Chondrocyte (in vitro differentiated cells): ENCODE measurements at regions not wholly inside any gene's neighbourhood (a gene's known extent, or its start where the extent isn't known, plus 50 kb on each side); places are given as distances from the start of the nearest gene placed in this dataset.

Experiments
- DNase-seq: peaks from one replicate; pipeline ENCODE4 v3.0.0; 2021; ENCODE audit warnings: mixed read lengths, low spot score
- H3K27ac Mint-ChIP-seq: one replicate; pipeline ENCODE4 v1.8.0; 2021; ENCODE audit warnings: mild to moderate bottlenecking, moderate library complexity, mixed read lengths; ENCODE audit not compliant: unreplicated experiment
- H3K27me3 Mint-ChIP-seq: 2 replicates; pipeline ENCODE4 v1.8.0; 2021; ENCODE audit warnings: low read depth, mixed read lengths
- H3K36me3 Mint-ChIP-seq: 2 replicates; pipeline ENCODE4 v1.8.0; 2021; ENCODE audit warnings: low read depth, mixed read lengths
- H3K4me1 Mint-ChIP-seq: 2 replicates; pipeline ENCODE4 v1.8.0; 2021; ENCODE audit warnings: low read depth, mild to moderate bottlenecking, mixed read lengths
- H3K4me3 Mint-ChIP-seq: one replicate; pipeline ENCODE4 v1.8.0; 2021; ENCODE audit warnings: mild to moderate bottlenecking, moderate library complexity, mixed read lengths; ENCODE audit not compliant: unreplicated experiment
- H3K9me3 Mint-ChIP-seq: 2 replicates; pipeline ENCODE4 v1.8.0; 2021; ENCODE audit warnings: low read depth, mixed read lengths
- TF ChIP-seq, protein P1 (sequence below): fragments of 200-600 bp; sonication (generic); IDR thresholded peaks from 2 replicates; pipeline ENCODE4 v1.5.0; 2021; ENCODE audit warnings: antibody characterized with exemption, mild to moderate bottlenecking, moderate library complexity

DNA sequence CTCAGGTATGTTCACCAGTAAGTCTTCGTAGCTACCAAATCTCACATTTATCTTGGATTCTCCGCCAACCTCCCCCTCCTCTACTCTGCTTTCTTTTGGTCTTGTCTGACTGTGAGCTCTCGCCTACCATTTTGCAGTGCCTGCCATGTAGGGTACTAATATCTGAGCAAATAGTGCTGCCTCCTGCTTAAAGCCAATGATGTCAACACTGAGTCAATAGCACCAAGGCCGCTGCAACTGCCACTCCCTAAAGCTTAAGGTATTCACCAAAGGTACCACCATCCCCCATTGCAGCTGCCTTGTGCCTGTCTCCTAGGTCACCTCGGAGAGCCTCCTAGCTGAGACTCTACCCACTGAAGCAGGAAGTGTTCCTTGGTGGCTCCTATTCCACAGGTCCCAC lies 114.8 kb upstream of the FUT8 start:
- H3K4me1 Mint-ChIP-seq, result no peaks in the 10 kb centered on the region
- no peak overlapping the region for H3K27ac Mint-ChIP-seq
- TF ChIP-seq, protein P1, sequence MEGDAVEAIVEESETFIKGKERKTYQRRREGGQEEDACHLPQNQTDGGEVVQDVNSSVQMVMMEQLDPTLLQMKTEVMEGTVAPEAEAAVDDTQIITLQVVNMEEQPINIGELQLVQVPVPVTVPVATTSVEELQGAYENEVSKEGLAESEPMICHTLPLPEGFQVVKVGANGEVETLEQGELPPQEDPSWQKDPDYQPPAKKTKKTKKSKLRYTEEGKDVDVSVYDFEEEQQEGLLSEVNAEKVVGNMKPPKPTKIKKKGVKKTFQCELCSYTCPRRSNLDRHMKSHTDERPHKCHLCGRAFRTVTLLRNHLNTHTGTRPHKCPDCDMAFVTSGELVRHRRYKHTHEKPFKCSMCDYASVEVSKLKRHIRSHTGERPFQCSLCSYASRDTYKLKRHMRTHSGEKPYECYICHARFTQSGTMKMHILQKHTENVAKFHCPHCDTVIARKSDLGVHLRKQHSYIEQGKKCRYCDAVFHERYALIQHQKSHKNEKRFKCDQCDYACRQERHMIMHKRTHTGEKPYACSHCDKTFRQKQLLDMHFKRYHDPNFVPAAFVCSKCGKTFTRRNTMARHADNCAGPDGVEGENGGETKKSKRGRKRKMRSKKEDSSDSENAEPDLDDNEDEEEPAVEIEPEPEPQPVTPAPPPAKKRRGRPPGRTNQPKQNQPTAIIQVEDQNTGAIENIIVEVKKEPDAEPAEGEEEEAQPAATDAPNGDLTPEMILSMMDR, result no peak
- no peaks in the 10 kb centered on the region for H3K9me3 Mint-ChIP-seq
- H3K27me3 Mint-ChIP-seq, result no peaks in the 10 kb centered on the region
- DNase-seq, result no peak
- H3K4me3 Mint-ChIP-seq, result no peak overlapping the region
- H3K36me3 Mint-ChIP-seq, result no peaks in the 10 kb centered on the region

GRCh38 chr14:65299826-65300225 lies 112.7 kb upstream of the FUT8 start:
- Mint-ChIP-seq H3K27ac (no peak overlapping the region), H3K4me3 (no peak overlapping the region), H3K9me3 (no peaks in the 10 kb centered on the region), H3K4me1 (no peaks in the 10 kb centered on the region), H3K36me3 (no peaks in the 10 kb centered on the region), H3K27me3 (no peaks in the 10 kb centered on the region)
- TF ChIP-seq, protein P1, result no peak
- DNase-seq, result no peak

- TF ChIP-seq, protein P1, result no peak
- H3K9me3 Mint-ChIP-seq, result no peaks in the 10 kb centered on the region
- no peak for DNase-seq
- no peaks in the 10 kb centered on the region for H3K27me3 Mint-ChIP-seq
- no peak overlapping the region for H3K4me3 Mint-ChIP-seq
- no peaks in the 10 kb centered on the region for H3K4me1 Mint-ChIP-seq
- H3K36me3 Mint-ChIP-seq, result no peaks in the 10 kb centered on the region
- no peak overlapping the region for H3K27ac Mint-ChIP-seq
Observed at GRCh38 chr14:65301862-65302539, 110.5 kb upstream of the FUT8 start.

DNA sequence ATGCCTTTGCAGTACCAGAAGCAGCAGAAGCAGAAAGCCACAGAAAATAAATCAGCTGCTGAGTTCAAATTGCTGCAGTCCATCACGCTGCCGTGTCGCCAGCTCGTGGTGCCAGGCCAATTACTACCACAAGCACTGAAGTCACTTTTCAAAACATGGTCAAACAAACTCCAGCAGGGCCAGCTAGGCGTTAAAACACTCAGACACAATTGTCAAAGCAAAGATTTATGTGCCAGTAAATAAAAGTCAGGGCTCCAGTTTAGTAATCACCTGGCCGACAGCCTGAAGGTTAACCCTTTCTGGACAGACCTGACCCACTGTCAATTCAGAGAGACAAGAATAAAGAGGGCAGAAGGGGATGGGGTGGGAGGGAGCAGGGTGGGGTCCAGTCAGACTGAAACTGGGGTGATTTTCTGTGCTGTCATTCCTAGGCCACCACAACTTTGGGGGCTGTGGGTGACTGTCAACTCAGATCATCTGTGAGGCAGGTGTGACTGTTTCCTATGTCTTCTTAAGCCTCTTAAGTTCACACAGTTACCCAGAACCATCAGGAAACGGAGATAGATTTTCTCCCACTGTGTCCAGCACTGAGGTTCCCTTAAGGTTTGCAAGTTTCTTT lies 109.8 kb upstream of the FUT8 start:
- no peaks in the 10 kb centered on the region for H3K27me3 Mint-ChIP-seq
- TF ChIP-seq, protein P1, result no peak
- H3K4me1 Mint-ChIP-seq, result no peaks in the 10 kb centered on the region
- DNase-seq, result no peak
- H3K36me3 Mint-ChIP-seq, result no peaks in the 10 kb centered on the region
- no peak overlapping the region for H3K27ac Mint-ChIP-seq
- H3K9me3 Mint-ChIP-seq, result no peaks in the 10 kb centered on the region
- H3K4me3 Mint-ChIP-seq, result no peak overlapping the region

DNA sequence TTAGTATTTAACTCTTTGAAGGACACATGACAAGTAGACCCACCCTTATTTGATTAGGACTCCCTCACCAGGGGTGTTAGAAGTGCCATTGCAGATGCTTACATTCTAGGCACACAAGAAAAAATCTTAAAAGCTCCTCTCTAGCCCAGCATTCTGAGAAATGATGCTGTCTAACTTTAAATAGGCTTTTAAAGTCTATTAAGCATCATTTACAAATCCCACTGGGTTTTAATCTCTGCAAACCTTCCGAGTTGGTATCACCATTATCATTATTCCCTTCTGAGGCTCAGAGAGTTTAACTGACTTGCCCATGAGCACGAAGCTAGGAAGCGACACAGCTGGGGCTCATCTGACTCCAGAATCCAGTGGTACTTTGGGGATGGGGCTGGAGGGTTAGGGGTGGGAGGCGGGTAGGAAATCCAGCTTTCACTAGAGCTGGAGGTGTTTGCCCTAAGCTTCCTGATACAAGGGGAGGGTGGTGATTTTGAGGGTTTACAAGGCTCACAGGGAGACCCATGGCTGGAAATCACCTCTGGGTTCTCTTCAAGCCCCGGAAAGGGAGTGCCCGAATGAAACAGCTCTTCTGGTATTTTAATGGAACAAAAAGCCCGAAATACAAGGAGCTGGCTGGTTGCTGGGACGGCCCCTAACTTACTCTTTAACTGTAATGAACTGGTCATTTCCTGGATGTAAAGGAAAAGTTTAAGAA lies 109.2 kb upstream of the FUT8 start:
- H3K27ac Mint-ChIP-seq, result no peak overlapping the region
- no peaks in the 10 kb centered on the region for H3K9me3 Mint-ChIP-seq
- no peak overlapping the region for H3K4me3 Mint-ChIP-seq
- TF ChIP-seq, protein P1, result no peak
- H3K27me3 Mint-ChIP-seq, result no peaks in the 10 kb centered on the region
- H3K36me3 Mint-ChIP-seq, result no peaks in the 10 kb centered on the region
- H3K4me1 Mint-ChIP-seq, result no peaks in the 10 kb centered on the region
- no peak for DNase-seq
